Forelimb muscle (tissue), 1 donor: ENCODE measurements at regions not wholly inside any gene's neighbourhood (a gene's known extent, or its start where the extent isn't known, plus 50 kb on each side); places are given as distances from the start of the nearest gene placed in this dataset.
"Not testable (repeated sequence)": the region's sequence is repeated elsewhere in the genome, so short reads cannot be mapped to it uniquely, and the experiment has no call there.

Experiments used
- DNase-seq: peaks from one replicate; pipeline ENCODE4 v3.0.0-alpha.2; 2013; ENCODE audit warnings: low read depth

DNA sequence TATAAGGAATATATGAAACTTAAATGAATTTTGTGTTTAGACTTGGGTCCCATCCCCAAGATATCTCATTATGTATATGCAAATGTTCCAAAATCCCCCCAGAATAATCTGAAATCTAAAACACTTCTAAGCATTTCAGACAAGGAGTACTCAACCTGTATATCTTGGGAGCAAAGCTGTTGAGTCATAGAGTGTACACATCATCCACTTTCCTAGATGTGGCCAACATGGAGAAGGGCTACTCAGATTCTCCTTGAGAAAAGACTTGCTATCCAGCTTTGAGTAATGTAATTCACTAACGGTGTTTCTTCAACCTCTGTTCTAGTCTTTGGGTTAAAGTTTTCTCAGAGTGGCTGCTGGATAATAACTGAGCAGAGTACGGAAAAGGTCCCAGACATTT is 215.5 kb upstream of the POU1F1 start:
- no peak for DNase-seq

DNA sequence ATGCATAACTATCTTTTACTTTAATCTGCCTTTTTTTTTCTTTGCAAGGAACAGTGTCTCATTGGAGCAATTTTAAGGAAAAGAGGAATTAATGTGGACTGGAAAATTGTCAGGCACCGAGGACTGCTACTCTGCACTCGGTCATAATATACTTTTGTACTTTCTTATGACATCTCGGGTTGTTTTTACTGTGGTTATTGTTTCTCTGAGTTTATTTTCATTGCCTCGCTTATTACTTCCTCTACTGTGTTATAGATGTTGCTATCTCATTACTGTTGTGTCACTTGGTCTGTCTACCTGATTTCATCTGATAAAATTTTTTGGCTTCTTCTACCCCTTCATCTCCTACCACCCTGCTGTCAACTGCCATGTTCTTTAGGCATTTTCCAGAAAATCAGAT is 213.5 kb upstream of the POU1F1 start:
- DNase-seq: no peak

GRCh38 chr3:87488765-87489164 is 212.4 kb upstream of the POU1F1 start:
- peak; percentile 40 for DNase-seq

- DNase-seq: not testable (repeated sequence)
Observed at GRCh38 chr3:87486635-87487034, 210.3 kb upstream of the POU1F1 start.

DNA sequence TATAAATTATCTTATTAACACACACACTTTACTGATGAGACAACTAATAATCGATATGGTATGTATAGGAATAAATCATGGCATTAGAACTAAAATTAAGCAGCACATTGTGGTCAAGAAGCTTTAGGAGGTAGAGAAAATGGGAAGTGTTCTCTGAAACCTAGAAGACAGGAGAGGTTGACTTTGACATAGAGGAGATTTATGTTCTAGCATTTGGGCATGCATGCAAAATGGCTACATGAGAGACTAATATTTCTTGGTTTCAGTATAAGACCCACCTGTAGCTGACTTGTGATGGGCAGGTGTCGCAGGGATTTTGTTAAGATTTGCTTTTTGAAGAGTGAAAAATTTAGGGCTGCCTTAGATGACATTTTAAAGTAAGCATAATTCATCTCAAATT is 209.7 kb upstream of the POU1F1 start:
- DNase-seq: no peak

GRCh38 chr3:87478716-87479115 is 202.3 kb upstream of the POU1F1 start:
- no peak for DNase-seq

DNA sequence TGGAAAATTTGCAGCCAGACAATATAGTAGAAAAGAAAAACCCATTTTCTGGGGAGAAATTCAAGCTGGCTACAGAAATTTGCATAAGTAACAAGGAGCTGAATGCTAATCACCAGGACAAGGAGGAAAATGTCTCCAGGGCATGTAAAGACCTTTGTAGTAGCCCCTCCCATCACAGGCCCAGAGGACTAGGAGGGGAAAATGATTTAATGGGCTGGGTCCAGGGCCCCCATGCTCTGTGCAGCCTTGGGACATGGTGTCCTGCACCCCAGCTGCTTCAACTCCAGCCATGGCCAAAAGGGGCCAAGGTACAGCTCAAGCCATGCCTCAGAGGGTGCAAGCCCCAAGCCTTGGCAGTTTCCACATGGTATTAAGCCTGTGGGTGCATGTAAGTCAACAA is 197.6 kb upstream of the POU1F1 start:
- no peak for DNase-seq

- DNase-seq: no peak
Observed at GRCh38 chr3:87468938-87469337, 192.6 kb upstream of the POU1F1 start.

DNA sequence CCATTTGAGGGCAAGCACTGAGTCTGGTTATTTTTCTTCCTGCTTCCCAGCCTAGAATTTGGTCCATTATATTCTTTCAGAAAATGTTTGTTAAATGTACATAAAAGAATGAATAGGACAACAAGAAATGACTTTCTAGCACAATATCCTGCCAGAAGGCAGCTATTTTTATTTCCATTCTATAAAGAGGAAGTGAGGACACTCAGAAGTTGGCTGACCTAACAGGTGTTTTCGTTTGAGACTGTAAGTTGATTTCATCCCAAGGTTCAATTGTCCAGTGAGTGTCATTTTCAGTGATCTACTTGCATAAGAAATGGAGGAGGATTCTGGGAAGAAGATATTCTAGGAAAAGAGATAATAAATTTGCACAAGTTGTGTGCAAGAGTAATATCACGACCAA is 191.9 kb upstream of the POU1F1 start:
- DNase-seq: no peak

- no peak for DNase-seq
Observed at GRCh38 chr3:87462228-87462627, 185.8 kb upstream of the POU1F1 start.

GRCh38 chr3:87461443-87461842 is 185.1 kb upstream of the POU1F1 start:
- DNase-seq: no peak

DNA sequence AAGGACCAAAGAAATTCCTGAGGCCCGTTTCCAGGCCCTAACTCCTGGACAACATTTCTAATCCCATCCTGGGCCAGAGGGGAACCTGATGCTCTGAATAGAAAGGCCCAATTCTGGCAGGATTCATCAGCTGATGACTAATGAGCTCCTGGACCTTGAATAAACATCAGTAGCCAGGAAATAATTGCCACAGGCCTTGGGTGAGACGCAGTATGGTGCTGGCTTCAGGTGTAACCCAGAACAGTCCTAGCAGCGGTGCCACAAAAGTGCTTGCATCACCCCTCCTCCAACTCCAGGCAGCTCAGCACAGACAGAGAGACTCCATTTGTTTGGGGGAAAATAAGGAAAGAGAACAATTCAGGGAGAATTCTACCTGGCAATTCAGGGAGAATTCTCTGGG is 184.7 kb upstream of the POU1F1 start:
- no peak for DNase-seq

GRCh38 chr3:87448558-87448957 is 172.2 kb upstream of the POU1F1 start:
- DNase-seq: no peak

GRCh38 chr3:87446849-87447387 is 170.5 kb upstream of the POU1F1 start:
- no peak for DNase-seq

- no peak for DNase-seq
Observed at GRCh38 chr3:87442470-87442869, 166.1 kb upstream of the POU1F1 start.

DNA sequence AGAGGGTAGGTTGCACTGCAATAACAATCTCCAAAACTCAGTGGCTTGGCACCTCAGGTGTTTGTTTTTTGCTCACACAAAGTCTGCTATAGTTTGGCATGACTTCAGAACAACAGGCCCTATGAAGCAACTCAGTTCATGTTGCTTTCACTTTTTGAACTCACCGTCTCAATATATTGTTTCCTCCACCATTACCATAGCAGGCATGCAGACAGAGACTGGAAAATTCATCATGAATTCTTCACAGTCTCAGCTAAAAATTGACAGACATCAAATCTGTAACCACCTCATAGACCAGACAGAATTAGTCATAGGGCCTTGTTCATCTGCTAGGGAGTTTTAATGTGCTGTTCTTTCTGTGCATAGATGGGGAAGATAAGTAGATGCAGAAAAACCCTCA is 161.4 kb upstream of the POU1F1 start:
- DNase-seq: no peak

DNA sequence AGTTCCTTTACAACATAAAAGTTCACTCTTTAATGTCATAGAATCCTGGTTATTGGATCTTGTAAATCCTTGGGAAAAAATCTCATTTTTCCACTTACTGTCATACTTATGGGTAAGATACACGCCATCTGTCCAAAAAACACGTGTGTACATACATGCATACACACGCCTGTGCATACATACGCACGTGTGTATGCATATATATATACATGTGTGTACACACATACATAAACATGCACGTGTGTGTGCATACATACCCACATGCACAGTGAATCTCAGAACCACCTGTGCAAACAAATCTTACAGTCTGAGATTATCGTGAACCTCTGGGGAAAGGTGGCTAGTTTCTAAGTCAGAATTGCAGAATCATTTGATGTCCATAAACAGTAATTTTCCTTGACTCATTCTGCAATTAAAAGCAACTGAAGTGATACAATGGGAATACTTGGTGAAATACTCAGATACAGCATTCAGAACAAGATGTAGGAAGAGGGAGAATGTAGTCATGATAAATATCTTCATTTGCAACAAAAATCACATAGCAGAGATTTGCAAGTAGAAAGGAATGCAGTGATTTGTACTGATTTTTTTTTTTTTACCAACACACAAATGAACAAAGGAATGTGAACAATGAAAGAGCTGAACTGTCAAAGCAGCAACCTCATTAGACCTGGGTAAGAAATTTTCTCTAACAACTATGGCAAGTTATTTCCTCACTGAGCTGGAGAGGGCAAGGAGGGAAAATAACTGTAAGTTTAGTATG is 160.6 kb upstream of the POU1F1 start:
- DNase-seq: no peak

DNA sequence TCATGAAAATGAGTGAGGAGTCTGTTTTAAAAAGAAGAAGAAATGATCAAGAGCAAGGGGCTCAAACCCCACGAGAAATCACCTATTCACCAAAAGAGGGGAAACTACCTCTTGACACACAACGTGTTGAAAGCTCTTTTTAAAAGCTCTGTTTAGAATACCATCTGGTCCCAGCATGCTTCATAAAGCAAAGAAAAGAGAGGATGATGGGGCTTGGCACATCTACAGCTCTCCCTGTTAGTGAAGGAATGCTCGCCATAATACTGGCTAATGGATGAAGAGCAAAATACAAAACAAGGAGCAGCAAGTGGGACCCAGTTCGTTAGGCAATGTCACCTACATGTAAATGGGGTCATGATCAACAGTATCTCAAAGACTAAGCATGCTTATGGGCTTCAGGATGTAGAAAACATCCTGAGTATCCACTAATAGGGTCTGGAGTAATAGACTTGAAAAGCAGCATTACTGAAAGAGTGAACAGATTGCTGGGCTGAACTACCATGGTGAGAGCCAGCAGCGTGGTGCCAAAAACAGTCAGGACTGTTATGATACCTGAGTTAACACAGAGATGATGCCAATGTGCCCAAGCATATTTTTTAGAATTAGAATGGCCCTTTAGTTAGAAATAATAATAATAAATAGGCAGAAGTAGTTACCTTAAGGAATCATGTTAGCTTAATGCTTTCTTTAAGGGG is 159.7 kb upstream of the POU1F1 start:
- DNase-seq: no peak

DNA sequence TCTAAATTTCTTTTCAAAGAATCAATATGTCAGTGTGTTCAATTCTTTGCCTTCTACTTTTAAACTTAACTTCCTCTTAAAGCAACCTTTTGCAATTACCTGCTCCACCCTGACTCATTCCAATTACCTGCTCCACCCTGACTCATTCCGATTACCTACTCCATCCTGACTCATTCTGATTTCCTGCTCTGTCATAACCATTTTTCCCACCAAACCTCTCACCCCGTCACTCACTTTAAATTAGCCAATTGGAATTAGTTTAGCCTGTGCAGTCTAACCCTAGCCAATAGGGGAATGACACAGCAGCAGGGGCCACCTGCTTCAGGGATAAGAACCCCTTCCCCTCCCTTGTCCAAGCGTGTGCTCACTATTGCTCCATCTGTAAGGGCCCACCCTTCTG is 157.1 kb upstream of the POU1F1 start:
- not testable (repeated sequence) for DNase-seq

- no peak for DNase-seq
Observed at GRCh38 chr3:87426918-87427317, 150.5 kb upstream of the POU1F1 start.

DNA sequence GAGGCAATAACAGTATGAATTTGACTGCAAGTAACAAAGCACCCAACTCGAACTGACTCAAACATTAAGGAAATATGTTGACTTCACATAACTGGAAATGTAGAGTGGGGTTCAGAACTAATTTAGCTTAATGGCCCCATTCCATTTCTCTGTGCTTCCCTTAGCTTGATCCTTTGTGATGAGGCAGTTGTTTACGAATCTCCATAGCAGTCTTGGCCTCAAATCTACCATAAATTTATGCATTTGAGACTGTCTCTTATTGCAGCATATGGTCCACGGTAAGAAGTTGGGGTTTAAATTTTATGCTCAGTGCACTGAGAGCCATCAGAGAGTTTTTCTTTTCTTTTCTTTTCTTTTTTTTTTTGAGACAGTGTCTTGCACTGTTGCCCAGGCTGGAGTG is 148.7 kb upstream of the POU1F1 start:
- no peak for DNase-seq

- no peak for DNase-seq
Observed at GRCh38 chr3:87423336-87423735, 147.0 kb upstream of the POU1F1 start.

DNA sequence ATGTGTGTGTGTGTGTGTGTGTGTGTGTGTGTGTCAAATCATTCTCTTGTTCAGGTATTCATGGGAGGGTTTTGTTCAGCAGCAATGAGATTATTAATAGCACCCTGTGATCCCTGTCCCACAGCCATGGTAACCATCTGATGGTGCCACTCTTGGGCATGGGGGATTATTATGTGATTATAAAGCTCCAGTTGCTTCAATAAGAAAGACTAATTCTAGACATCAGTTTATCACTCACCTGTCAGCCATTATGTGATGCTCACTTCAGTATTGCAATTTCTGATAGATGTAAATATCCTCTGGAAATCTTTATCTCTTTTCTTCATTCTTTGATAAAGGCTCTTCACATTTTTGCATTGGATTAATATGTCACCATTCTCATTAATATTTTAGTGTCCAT is 145.9 kb upstream of the POU1F1 start:
- no peak for DNase-seq
